Gastroesophageal sphincter (tissue), 3 donors: ENCODE measurements at regions not wholly inside any gene's neighbourhood (a gene's known extent, or its start where the extent isn't known, plus 50 kb on each side); places are given as distances from the start of the nearest gene placed in this dataset.

Experiments used
- EP300 ChIP-seq: sonication (generic); formaldehyde crosslinking; IDR thresholded peaks from one replicate; pipeline ENCODE4 v1.6.1; 2017; ENCODE audit warnings: antibody characterized with exemption, mild to moderate bottlenecking
- TF ChIP-seq, protein P1 (sequence below), 4 experiments: fragments of 200-600 bp in 2 of 4; fragments of 450-650 bp in 2 of 4; sonication (generic) in 1 of 4; IDR thresholded peaks; one replicate each; pipeline ENCODE4 v1.5.1; 2017 to 2019; ENCODE audit warnings: antibody characterized with exemption in 4 of 4, mild to moderate bottlenecking in 2 of 4, moderate library complexity in 2 of 4

DNA sequence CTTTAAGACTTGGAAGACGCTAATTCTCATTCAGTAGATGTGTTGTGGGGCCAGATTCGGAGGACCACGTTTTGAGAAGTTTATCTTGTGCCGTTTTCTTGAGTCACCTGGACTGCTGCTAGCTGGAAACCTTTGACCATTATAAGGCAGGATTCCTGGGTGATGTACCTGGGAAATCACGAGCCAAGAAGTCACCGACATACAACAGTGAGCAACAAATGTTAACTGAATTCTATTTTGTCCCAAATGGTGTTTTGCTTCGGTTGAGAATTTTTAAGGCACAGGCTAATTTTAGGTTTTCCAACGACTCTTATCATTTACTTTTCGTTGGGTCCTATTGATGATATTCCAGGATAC lies 93.4 kb upstream of the BTN3A2 start:
- TF ChIP-seq EP300, result no peak
- TF ChIP-seq, protein P1, sequence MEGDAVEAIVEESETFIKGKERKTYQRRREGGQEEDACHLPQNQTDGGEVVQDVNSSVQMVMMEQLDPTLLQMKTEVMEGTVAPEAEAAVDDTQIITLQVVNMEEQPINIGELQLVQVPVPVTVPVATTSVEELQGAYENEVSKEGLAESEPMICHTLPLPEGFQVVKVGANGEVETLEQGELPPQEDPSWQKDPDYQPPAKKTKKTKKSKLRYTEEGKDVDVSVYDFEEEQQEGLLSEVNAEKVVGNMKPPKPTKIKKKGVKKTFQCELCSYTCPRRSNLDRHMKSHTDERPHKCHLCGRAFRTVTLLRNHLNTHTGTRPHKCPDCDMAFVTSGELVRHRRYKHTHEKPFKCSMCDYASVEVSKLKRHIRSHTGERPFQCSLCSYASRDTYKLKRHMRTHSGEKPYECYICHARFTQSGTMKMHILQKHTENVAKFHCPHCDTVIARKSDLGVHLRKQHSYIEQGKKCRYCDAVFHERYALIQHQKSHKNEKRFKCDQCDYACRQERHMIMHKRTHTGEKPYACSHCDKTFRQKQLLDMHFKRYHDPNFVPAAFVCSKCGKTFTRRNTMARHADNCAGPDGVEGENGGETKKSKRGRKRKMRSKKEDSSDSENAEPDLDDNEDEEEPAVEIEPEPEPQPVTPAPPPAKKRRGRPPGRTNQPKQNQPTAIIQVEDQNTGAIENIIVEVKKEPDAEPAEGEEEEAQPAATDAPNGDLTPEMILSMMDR (IDR thresholded peaks at IDR 0.05), result no peak
